ENCODE measurements at regions not wholly inside any gene's neighbourhood (a gene's known extent, or its start where the extent isn't known, plus 50 kb on each side); places are given as distances from the start of the nearest gene placed in this dataset.

DNA sequence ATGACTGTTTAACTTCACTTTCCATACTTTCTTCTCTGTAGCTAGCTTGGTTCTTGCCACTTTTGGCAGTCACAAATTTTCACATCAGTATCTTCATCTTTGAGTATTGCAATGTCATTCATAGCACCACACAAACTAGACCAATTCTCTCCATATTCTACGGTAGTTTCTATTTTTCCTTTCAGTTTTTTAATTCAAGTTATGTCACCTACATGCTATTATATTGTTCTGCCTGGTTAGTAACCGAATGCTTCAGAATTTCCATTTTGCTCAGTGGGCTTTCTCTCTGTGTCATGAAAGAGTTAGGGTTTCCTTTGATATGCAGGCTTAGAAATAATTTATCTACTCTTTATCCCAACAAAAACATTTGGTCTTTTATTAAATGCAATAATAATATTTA is 896.5 kb downstream of the GATA3 start:
- ChIA-PET CTCF (no interaction called here), POLR2A (no interaction called here)

DNA sequence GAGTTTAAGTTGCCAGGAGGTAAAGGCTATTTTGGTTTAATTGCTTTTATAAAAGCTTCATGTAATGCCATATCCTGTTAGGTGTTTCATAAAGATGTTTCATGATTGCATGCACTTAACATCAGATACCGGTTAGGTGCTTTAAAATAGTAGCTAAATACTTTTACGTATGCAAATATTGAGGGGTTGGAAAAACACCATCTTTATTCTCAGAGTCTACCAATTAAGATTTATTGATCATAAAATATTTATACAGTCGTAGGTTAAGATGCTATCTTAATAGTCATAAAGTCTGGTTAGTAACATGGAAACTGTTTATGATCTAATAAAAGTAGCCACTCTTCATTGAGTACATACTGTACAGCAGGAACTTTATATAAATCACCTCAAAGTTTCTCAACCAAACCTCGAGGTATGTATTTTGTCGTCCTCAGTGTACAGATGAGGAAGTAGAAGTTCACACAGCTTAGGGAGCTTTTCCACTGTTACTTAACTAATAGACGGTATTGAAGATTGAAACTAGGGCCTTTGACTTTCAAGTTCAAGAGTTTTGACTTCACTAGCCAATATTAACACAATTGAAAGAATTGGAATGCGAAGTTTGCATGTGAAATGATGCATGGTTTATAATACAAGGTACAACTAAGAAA is 897.1 kb downstream of the GATA3 start:
- ChIA-PET CTCF (no interaction called here), POLR2A (no interaction called here)

DNA sequence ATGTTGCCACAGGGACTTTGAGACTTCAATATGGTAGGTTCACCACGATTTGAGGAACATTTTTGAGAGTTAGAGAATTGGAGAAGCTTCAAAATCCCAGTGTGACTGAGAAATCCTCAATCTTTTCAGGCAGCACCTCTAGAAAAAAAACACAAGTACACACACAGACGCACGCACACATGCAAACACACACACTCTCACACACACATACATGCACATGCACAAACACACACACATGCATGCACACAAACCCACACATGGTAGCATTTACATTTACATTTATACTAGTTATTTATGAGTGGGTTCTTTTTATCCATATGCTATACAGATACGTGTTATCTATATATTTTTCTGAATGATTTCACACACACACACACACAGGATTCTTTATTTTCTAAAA is 901.9 kb downstream of the GATA3 start:
- ChIA-PET POLR2A (no interaction called here), CTCF (no interaction called here)

DNA sequence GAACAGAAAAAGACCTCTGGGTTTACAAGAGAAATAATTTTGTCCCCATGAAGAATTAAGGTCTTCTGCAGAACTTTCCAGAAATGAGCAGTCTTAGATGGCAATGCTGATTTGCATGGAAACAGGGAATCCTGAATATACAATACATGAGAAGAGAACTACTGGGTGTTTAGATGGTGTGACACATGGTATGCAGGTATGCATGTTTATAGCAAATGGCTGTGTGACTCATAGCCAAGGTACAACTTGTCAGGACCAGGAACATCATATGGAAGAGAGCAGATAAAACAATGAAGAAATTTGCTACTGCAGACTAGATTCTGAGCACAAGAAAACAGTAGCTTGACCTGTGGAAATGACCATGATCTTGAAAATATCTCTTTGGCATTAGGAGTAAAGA is 907.8 kb downstream of the GATA3 start:
- ChIA-PET POLR2A (no interaction called here), CTCF (no interaction called here)

DNA sequence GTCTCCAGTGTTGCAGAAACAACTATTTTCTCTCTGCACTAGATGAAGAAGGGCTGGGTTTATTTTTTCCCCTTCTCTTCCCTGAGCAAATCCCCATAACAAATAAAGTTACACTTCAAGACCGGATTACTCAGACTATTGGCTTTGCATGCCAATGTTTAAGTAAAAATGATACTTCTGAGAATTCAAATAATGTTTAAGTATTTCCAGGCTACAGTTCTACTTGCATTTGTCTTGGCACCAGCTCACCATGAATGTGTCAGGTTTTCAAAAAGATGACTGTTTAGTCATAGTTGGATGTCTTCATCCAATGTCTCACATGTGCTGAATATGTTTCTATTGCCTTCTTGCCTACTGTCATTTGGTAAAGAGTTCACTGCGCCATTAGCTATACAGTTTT is 912.6 kb downstream of the GATA3 start:
- ChIA-PET CTCF (no interaction called here), POLR2A (interaction anchor here (0.7 kb wide), 1 partner anchor 14 kb away, joined by 3 read pairs; no protein-coding TSS in a partner anchor)

DNA sequence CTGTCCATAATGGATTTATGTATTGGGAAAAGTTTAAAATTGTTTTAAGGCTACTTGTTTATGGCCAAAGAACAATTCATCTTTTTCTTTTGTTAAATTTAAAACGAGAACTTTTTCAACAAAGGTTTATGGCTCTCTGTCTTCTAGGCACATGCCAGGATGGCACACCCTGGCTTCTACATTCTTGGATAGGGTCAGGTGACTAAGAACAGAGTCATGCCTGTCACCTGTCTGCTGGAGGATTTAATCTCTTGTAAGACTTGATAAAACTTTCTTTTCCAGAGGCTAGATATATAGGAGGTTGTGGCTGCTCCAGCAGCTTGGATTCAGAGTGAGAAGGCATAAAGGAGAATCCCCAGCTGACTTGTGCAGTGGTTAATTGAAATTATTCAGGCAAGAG is 915.4 kb downstream of the GATA3 start:
- ChIA-PET CTCF (no interaction called here), POLR2A (no interaction called here)

DNA sequence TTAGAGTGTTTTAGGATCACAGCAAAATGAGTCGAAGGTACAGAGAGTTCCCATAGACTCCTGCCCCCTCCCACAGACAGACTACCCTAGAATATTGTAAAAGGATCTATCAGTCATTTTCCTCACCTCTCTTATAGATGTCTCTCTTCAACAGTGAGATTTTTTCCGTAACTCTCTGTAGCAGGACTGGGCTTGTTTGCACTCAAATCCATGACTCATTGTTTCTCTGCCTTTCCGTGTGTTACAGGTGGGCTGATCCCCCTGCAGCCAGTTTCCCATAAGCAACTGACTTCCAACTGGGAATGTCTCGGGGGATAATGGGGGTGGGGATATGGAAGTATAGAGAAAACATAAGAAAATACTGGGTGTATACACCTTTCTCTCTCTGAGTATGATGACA is 921.0 kb downstream of the GATA3 start:
- ChIA-PET POLR2A (no interaction called here), CTCF (no interaction called here)

DNA sequence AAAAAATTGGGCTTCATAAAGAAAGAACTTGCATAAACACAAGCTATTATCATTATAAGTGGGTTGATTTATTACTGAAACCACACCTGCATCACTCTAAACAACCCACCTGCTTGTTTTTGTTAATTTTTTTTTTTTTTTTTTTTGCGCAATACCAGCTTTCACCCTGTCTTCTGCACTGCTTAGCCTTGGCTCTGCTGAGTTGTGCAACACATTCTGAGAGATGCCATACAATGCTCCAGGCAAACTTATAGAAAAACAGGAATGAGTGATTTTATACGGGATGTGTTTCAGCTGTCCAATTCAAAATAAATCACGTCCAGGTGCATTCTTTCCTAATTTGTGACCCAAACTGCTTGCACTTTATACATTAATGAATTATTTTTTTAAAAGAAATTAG is 923.6 kb downstream of the GATA3 start:
- ChIA-PET POLR2A (no interaction called here), CTCF (no interaction called here)

DNA sequence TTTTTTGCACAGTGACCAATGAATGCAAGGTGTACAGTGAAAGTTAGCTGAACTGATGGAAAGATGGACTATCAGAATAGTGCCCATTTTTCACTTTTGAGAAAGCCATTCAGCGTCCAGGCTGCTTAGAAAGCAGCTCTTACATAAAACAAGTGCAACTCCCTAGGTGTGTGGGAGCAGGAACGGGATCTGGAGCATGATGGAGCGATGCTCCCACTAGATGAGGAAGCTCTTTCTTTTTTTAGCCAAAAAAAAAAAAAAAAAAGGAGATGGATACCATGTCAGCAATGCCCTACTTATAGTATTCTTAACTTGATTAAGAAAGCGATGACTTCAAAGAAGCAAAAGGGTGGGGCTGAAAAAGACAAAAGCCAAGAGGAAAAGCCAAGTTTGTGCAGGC is 925.5 kb downstream of the GATA3 start:
- ChIA-PET CTCF (no interaction called here), POLR2A (interaction anchor here (0.6 kb wide), 1 partner anchor 1162 kb away, joined by 3 read pairs; the partner anchor contains the start of gene TAF3)

DNA sequence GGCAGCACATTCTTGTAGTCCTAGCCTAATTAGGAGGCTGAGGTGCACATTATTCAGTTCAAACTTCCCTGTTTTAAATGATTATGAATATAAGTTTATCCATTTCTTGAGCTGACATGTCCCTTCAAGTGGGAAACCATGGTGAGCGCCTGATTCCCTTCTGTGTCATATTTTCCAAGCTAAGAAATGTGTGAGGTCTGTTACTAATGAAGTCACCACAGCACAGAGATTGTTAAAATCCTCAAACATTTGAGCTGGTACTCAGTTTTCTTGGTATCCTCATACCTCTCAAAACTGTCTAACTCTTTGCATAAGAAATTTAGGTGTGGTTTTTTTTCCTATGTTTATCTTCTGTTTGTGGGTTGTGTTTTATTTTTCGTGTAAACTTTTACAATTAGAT is 926.8 kb downstream of the GATA3 start:
- POLR2A ChIA-PET = interaction anchor here (0.6 kb wide), 1 partner anchor 14 kb away, joined by 3 read pairs; no protein-coding TSS in a partner anchor
- CTCF ChIA-PET = no interaction called here

DNA sequence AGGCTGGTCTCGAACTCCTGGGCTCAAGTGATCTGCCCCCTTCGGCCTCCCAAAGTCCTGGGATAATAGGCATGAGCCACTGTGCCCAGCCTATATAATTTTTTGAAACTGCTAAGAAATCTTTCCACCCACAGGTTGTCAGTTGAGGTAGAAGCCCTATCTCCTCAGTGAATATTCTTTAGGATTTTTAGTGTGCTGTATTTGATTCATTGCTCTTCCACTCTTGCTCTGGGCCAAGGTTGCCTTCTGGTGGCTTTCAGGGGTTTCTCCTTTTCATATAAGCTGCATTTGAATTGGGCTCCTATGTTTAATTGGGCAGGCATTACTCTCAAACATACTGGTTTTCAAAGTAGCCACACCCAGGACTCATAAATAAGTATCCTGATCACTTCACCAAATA is 931.2 kb downstream of the GATA3 start:
- ChIA-PET CTCF (no interaction called here), POLR2A (interaction anchor here (0.6 kb wide), 1 partner anchor 156 kb away, joined by 12 read pairs; no protein-coding TSS in a partner anchor)

DNA sequence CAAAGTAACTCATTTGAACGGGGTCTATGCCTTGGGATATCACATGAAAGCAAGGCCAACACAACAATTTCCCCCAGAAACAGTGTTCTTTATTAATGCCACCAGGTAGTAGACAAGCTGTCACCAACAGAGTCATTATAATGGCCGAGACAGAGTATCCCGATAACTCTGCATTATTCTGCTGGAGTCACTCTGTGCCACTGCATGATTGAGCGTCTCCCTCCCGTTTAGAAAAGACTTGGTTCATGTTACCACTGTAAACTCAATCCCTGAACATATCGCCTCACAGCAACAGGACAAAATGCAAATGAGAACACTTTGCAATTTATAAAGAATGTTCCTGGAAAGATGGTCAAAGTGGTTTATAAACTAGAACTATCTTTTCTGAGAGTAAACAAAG is 932.5 kb downstream of the GATA3 start:
- CTCF ChIA-PET = no interaction called here
- POLR2A ChIA-PET = no interaction called here

DNA sequence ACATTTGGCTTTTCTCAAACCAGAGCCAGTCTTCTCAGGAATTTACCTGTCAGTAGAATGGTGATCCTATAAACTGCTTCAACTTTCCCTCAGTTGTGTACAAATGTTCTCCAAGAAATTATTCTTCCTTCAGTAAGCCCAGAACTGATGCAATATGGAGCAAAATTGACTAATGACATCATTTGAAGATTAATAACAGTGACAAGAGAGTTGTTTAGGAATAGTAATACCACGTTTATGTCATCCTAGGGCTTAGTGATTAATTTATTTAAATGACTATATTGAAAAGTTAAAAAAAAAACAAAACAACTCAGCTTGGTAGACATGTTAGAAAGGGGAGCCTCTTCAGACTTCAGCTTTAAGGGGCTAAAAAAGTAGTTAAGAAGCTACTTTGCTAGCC is 933.2 kb downstream of the GATA3 start:
- POLR2A ChIA-PET = no interaction called here

DNA sequence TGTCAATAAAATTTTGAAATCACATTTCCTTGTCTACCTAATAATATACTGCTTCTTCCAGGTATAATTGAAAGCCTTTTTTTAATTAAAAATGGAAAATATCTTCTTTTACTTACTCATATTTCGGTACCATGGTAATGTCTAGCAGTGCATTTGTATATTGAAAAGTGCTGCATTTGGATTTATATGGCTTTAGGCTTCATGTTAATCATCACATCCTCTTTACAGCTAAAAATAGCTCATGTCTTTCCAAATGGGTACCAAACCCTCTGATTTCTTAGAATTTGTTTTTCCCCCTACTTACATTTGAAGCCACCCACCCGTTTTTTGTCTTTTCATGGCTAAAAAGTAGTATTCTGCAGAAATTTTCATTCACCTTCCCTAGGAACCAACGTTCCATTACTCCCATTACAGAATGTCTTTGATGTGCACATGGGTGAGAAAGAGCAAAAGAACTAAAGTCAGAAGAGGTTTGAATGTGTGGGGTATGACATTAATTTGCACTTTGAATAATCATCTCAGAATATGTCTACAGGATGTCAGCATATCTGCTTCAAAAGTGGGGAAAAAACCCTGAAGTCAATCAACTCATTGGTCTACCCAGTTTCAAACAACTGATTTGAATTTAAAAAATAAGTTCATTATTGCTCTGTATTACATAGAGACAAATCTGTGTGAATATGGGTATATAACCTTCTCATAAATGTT is 935.9 kb downstream of the GATA3 start:
- POLR2A ChIA-PET = no interaction called here
- CTCF ChIA-PET = no interaction called here

More for the DNA sequence above, 933.2 kb downstream of the GATA3 start:
- CTCF ChIA-PET = no interaction called here

DNA sequence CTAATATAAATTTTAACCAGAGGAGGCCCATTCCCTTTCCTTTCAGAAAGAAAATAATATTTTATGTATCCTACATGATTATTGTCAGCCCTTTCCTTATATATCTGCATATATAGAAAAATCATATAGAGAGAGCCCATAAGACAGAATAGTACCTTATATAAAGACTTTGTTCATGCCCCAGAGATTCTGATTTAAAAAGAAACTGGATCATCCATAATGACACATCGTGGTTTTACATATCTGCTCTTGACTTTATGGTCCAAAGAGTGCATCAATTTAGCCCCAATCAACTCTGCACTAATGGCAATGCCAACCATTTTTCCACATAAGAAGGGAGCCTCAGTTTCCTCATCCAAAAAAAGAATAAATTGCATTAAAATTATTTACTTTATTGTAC is 937.5 kb downstream of the GATA3 start:
- CTCF ChIA-PET = no interaction called here

DNA sequence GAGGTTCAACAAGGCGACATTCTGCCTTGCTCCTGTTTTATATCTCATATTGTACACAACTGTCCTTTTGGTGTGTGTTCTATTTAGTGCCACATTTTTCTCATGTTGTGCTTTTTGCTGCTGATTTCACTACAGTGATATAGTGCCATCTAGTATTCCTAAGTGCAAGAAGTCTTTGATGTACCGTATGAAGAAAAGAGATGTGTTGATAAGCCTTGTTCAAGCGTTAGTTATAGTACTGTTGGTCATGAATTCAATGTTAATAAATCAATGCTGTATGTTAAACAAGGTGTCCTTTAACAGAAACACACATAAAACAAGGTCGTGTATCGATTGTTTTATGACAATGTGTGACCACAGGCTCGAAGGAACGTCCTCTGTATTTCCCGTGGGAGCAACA is 939.4 kb downstream of the GATA3 start:
- ChIA-PET CTCF (no interaction called here), POLR2A (no interaction called here)

More for the DNA sequence above, 937.5 kb downstream of the GATA3 start:
- POLR2A ChIA-PET = no interaction called here

DNA sequence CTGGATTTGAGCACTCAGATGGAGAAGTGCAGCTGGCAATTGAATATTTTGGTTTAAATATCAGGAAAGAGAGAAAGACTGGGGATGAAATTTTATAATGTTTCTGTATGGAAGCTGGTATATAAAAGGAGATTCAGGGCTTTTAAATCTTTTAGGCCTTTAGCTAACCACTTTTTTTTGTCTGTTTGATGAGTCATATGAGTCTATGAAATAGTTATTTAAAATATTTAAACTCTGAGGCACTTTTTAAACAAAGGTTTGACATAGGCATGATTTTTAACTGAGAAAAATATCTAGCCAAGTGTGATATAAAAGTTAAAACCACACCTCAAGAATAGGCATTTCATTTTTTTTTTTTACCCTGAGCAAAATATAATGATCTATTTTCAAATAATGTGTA is 944.3 kb downstream of the GATA3 start:
- ChIA-PET CTCF (no interaction called here), POLR2A (no interaction called here)

DNA sequence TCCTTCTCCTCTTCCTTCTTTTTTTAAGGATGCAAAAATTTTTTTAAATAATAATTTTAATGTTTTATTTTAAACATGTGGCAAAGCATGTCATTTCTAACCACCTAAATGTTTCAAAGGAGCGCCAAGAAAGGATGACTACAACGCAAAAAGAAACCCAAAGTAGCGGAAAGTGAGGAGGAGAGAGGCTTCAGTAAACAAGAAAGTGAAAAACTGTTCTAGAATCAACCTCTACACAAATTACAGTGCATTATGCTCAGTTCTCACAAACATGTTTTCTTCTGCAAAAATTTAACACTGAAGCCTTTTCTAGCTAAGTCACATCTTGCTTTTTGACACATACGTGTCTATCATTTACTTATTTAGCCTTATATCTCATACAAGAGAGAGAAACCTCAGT is 948.6 kb downstream of the GATA3 start:
- ChIA-PET CTCF (no interaction called here), POLR2A (no interaction called here)

DNA sequence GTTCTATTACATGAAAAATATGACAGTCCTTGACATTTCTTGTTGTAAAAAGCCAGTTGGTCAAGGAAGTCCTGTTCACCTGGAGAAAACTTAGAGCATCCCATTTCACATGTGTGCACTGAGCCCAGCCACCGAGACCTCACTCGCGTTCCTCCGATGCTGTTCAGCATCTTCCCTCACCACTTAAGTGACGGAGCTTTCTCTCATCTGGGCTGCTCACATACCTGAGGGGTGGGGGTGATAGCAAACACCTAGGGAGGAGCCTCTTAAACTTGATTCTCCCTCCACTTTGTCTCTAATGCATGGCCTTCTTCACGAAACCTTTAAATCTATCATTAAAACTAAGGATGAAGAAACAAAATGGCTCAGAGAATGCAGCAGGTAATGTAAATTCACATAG is 950.2 kb downstream of the GATA3 start:
- POLR2A ChIA-PET = no interaction called here
- CTCF ChIA-PET = no interaction called here

DNA sequence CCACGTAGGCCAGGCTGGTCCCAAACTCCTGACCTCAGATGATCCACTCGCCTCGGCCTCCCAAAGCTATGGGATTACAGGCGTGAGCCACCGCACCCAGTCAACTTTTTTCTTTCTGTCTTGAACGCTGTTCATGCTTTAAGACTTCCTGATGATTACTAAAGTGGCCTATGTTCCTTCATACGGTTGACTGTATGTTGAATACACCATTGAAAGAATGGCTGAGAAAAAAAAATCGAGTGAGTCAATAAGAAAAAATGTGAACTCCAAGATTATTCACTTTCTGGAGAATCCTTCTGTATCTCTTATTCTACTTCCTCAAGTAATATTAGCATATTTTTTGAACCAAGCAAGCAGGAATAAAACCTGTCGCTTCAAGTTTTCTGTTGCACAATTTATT is 955.0 kb downstream of the GATA3 start:
- ChIA-PET CTCF (no interaction called here), POLR2A (interaction anchor here (0.6 kb wide), 2 partner anchors 103 to 186 kb away, joined by 6 to 7 read pairs; no protein-coding TSS in a partner anchor)

DNA sequence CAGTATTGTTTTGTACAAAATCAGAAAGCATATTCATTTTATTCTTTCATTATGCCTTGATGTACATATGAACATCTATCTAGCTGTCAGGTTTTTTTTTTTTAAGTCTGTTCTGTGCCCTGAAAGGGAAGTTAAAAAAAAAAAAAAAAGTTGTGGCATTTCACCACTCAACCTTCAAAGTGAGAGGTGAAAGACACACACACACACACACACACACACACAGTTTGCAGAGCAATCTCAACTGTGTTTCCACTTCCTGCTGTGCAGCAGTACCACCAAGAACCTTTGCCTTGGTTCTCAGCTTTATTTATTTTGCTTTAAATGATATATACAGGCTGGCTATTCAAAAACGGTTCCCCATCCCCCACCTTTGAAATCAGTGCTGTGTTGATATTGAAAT is 955.6 kb downstream of the GATA3 start:
- ChIA-PET CTCF (no interaction called here), POLR2A (interaction anchor here (0.6 kb wide), 2 partner anchors 102 to 185 kb away, joined by 6 to 7 read pairs; no protein-coding TSS in a partner anchor)
